ENCODE measurements at regions not wholly inside any gene's neighbourhood (a gene's known extent, or its start where the extent isn't known, plus 50 kb on each side); places are given as distances from the start of the nearest gene placed in this dataset.

- BruUV-seq (replicated peaks), result TSS peak; percentile 69
- Histone ChIP-seq H3K79me2 (ENCODE audit: control insufficient read depth, insufficient read depth, low read length) (no peaks in the 10 kb centered on the region), H3K9ac (replicated peaks; ENCODE audit: extremely low read depth, insufficient read depth, low read length) (peak overlapping the region; percentile 64), H3K9me1 (replicated peaks; ENCODE audit: control insufficient read depth, extremely low read depth, insufficient read depth, low read length) (no peaks in the 10 kb centered on the region), H3K9me3 (replicated peaks; ENCODE audit: control insufficient read depth, insufficient read depth, low read length) (no peaks in the 10 kb centered on the region), H2AFZ (ENCODE audit: low read depth, low read length) (peak overlapping the region; percentile 27), H3K36me3 (ENCODE audit: control insufficient read depth in 2 of 2, extremely low read depth in 1 of 2, insufficient read depth in 2 of 2, low read length in 2 of 2) (no peaks in the 10 kb centered on the region), H3K4me2 (ENCODE audit: insufficient read depth, low read length) (peak overlapping the region; percentile 37), H3K27ac (ENCODE audit: insufficient read depth, low read depth, low read length) (peak overlapping the region; percentile 85), H3K4me3 (replicated peaks in 1 of 3; ENCODE audit: insufficient read depth in 1 of 3, low read depth in 1 of 3, low read length in 3 of 3) (no peak overlapping the region), H4K20me1 (replicated peaks; ENCODE audit: control insufficient read depth, extremely low read depth, insufficient read depth, low read length) (no peaks in the 10 kb centered on the region), H3K27me3 (ENCODE audit: control insufficient read depth in 2 of 2, insufficient read depth in 2 of 2, low read length in 2 of 2) (no peaks in the 10 kb centered on the region), H3K4me1 (ENCODE audit: control insufficient read depth, extremely low read depth, insufficient read depth, low read length) (peaks cover 25% of the 10 kb centered on the region)
- peak; percentile 84 for TF ChIP-seq GATA2 (IDR thresholded peaks at IDR 0.05; ENCODE audit: insufficient read depth, insufficient read length, low read depth, low read length)
- no peak for TF ChIP-seq JUN (IDR thresholded peaks at IDR 0.05; ENCODE audit: borderline replicate concordance, insufficient read depth, insufficient read length, low read depth)
- TF ChIP-seq MAX (IDR thresholded peaks at IDR 0.05; ENCODE audit: insufficient read depth, insufficient read length), result no peak
- TF ChIP-seq CTCF (IDR thresholded peaks at IDR 0.05; ENCODE audit: extremely low read depth in 1 of 2, insufficient read depth in 1 of 2, low read depth in 1 of 2, low read length in 2 of 2), result no peak
- no peak for TF ChIP-seq POLR2AphosphoS5 (IDR thresholded peaks at IDR 0.05; ENCODE audit: insufficient read depth, low read depth, low read length)
- no peak for TF ChIP-seq MYC (IDR thresholded peaks at IDR 0.05; ENCODE audit: low read depth, low read length)
- peak; percentile 73 for TF ChIP-seq FOS (IDR thresholded peaks at IDR 0.05; ENCODE audit: borderline replicate concordance, insufficient read depth, low read length)
- TF ChIP-seq EZH2 (IDR thresholded peaks at IDR 0.05; ENCODE audit: borderline replicate concordance, low read depth, low read length, severe bottlenecking), result no peak
- no peak for TF ChIP-seq POLR2A (IDR thresholded peaks at IDR 0.05; ENCODE audit: low read depth, low read length)
- POLR2A ChIA-PET, result no interaction called here
- peak; percentile 82 for DNase-seq (ENCODE audit: low read depth, low spot score)
- peak; percentile 67 for FAIRE-seq
- intact Hi-C loops (cut with micrococcal nuclease), result loop anchor here (1.0 to 5.0 kb wide), 3 partner anchors 36 to 212 kb away; no protein-coding TSS in a partner anchor
- dilution Hi-C loops (cut with MboI; ENCODE audit: extremely low pct_ligation_motif_present, low sequenced_read_pairs), result no loop called here
- CTCF ChIA-PET, result interaction anchor here (1.4 to 1.8 kb wide), 2 partner anchors 13 to 266 kb away, joined by 4 to 9 read pairs; no protein-coding TSS in a partner anchor
These were observed 269.1 kb upstream of the SLIT2 start for GRCh38 chr4:19982556-19982955.

Measured in endothelial cell of umbilical vein (primary cell).